ENCODE measurements at regions not wholly inside any gene's neighbourhood (a gene's known extent, or its start where the extent isn't known, plus 50 kb on each side); places are given as distances from the start of the nearest gene placed in this dataset.
"Not testable (repeated sequence)": the region's sequence is repeated elsewhere in the genome, so short reads cannot be mapped to it uniquely, and the experiment has no call there.

- no peak for ATAC-seq
- TF ChIP-seq CREB5 (CRISPR knock-in tag; IDR thresholded peaks at IDR 0.05; ENCODE audit: low read depth) (no peak), ZNF8 (CRISPR knock-in tag; IDR thresholded peaks at IDR 0.05) (no peak), ISL1 (CRISPR knock-in tag; IDR thresholded peaks at IDR 0.05) (no peak), BACH2 (CRISPR knock-in tag; IDR thresholded peaks at IDR 0.05; ENCODE audit: borderline replicate concordance) (no peak), ZFP30 (CRISPR knock-in tag; IDR thresholded peaks at IDR 0.05) (no peak), ZFP3 (CRISPR knock-in tag; IDR thresholded peaks at IDR 0.05) (no peak), ARNTL (CRISPR knock-in tag; IDR thresholded peaks at IDR 0.05; ENCODE audit: borderline replicate concordance, low read depth) (no peak), ZNF565 (CRISPR knock-in tag; conservative IDR thresholded peaks at IDR 0.05; ENCODE audit: low read depth) (no peak), POU6F1 (CRISPR knock-in tag; IDR thresholded peaks at IDR 0.05; ENCODE audit: borderline replicate concordance, low read depth) (no peak), TCF4 (CRISPR knock-in tag; IDR thresholded peaks at IDR 0.05; ENCODE audit: borderline replicate concordance) (no peak), ZNF70 (CRISPR knock-in tag; IDR thresholded peaks at IDR 0.05) (no peak), CSDC2 (CRISPR knock-in tag; IDR thresholded peaks at IDR 0.05) (no peak), ZC3H10 (CRISPR knock-in tag; IDR thresholded peaks at IDR 0.05) (no peak), TOX (CRISPR knock-in tag; IDR thresholded peaks at IDR 0.05; ENCODE audit: borderline replicate concordance) (no peak)
Observed at GRCh38 chr4:125594056-125594602, 279.4 kb downstream of the FAT4 start.

GRCh38 chr4:125605926-125606325, 291.2 kb downstream of the FAT4 start:
- ATAC-seq: not testable (repeated sequence)

- ATAC-seq: peak; percentile 46; the same call in 1 of the 3 replicates
- TF ChIP-seq ZFP30 (CRISPR knock-in tag; IDR thresholded peaks at IDR 0.05) (no peak), CREB5 (CRISPR knock-in tag; IDR thresholded peaks at IDR 0.05; ENCODE audit: low read depth) (no peak), ZNF565 (CRISPR knock-in tag; conservative IDR thresholded peaks at IDR 0.05; ENCODE audit: low read depth) (no peak), ESRRG (CRISPR knock-in tag; IDR thresholded peaks at IDR 0.05) (no peak), TCF4 (CRISPR knock-in tag; IDR thresholded peaks at IDR 0.05; ENCODE audit: borderline replicate concordance) (no peak), PPARA (CRISPR knock-in tag; IDR thresholded peaks at IDR 0.05; ENCODE audit: borderline replicate concordance) (no peak), BACH2 (CRISPR knock-in tag; IDR thresholded peaks at IDR 0.05; ENCODE audit: borderline replicate concordance) (no peak), ISL1 (CRISPR knock-in tag; IDR thresholded peaks at IDR 0.05) (no peak), SNAI2 (CRISPR knock-in tag; IDR thresholded peaks at IDR 0.05) (no peak), CSDC2 (CRISPR knock-in tag; IDR thresholded peaks at IDR 0.05) (no peak), POU6F1 (CRISPR knock-in tag; IDR thresholded peaks at IDR 0.05; ENCODE audit: borderline replicate concordance, low read depth) (no peak), CSRNP3 (CRISPR knock-in tag; IDR thresholded peaks at IDR 0.05) (no peak)
Observed at GRCh38 chr4:125620066-125620860, 305.5 kb downstream of the FAT4 start.

GRCh38 chr4:125624951-125625350, 310.2 kb downstream of the FAT4 start:
- ATAC-seq: no peak
- TF ChIP-seq ZFP3 (CRISPR knock-in tag; IDR thresholded peaks at IDR 0.05): no peak
- TF ChIP-seq PPARA (CRISPR knock-in tag; IDR thresholded peaks at IDR 0.05; ENCODE audit: borderline replicate concordance): no peak
- TF ChIP-seq ZFP30 (CRISPR knock-in tag; IDR thresholded peaks at IDR 0.05): no peak
